Activated CD4-positive, alpha-beta memory T cell treated with anti-CD3 and anti-CD28 coated beads for 36 hours (primary cell): ENCODE measurements at regions not wholly inside any gene's neighbourhood (a gene's known extent, or its start where the extent isn't known, plus 50 kb on each side); places are given as distances from the start of the nearest gene placed in this dataset.

ENCODE experiments used
- CTCF ChIA-PET: fragments of 350-600 bp; sonication (Branson Sonifier 250); formaldehyde crosslinking; loops from one replicate; lab custom pipeline; 2021; ENCODE audit warnings: antibody characterized with exemption, inconsistent platforms; lab: Charles Lee
- POLR2A ChIA-PET: fragments of 350-600 bp; sonication (Branson Sonifier 250); formaldehyde crosslinking; loops from one replicate; lab custom pipeline; 2021; ENCODE audit warnings: antibody characterized with exemption; lab: Charles Lee
- DNase-seq: peaks from one replicate; pipeline ENCODE4 v3.0.0-alpha.2; 2020
- H3K27ac Mint-ChIP-seq: one replicate; pipeline ENCODE4 v1.8.0; 2021; ENCODE audit warnings: mixed read lengths
- H3K27me3 Mint-ChIP-seq: one replicate; pipeline ENCODE4 v1.8.0; 2021; ENCODE audit warnings: mixed read lengths
- H3K36me3 Mint-ChIP-seq: one replicate; pipeline ENCODE4 v1.8.0; 2021; ENCODE audit warnings: mixed read lengths
- H3K4me1 Mint-ChIP-seq: one replicate; pipeline ENCODE4 v1.8.0; 2021; ENCODE audit warnings: low read depth, mixed read lengths
- H3K4me3 Mint-ChIP-seq: one replicate; pipeline ENCODE4 v1.8.0; 2021; ENCODE audit warnings: mild to moderate bottlenecking, mixed read lengths
- H3K9me3 Mint-ChIP-seq: one replicate; pipeline ENCODE4 v1.8.0; 2021; ENCODE audit warnings: mixed read lengths
- intact Hi-C: fragments of 100-400 bp; cut with micrococcal nuclease; formaldehyde crosslinking; loops from one replicate; pipeline ENCODE4 v1.15.1; 2023

DNA sequence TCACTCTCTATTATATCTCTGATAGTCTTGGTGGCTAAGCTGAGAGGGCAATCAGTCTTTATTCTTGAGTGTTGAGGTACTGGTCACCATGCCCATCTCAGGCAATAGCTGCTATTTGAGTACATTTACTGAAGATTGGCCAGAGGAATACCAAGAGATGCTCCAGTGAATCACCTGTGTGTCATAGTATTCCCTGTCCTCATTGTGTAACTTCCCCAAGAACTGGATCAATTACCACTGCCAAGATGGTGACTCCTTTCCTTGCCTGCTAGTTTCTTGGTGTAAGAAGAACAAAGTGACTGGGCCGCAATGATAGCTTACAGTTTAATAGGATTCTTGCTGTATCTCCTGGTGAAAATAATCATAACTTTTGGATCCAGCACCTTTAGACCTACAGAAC, 418.7 kb upstream of the KIF2A start:
- Mint-ChIP-seq H3K27ac (no peak overlapping the region), H3K36me3 (no peaks in the 10 kb centered on the region), H3K4me3 (no peak overlapping the region), H3K27me3 (no peaks in the 10 kb centered on the region), H3K9me3 (peaks cover 8% of the 10 kb centered on the region), H3K4me1 (no peaks in the 10 kb centered on the region)
- intact Hi-C loops, result no loop called here
- CTCF ChIA-PET, result no interaction called here
- POLR2A ChIA-PET, result no interaction called here
- DNase-seq, result no peak

DNA sequence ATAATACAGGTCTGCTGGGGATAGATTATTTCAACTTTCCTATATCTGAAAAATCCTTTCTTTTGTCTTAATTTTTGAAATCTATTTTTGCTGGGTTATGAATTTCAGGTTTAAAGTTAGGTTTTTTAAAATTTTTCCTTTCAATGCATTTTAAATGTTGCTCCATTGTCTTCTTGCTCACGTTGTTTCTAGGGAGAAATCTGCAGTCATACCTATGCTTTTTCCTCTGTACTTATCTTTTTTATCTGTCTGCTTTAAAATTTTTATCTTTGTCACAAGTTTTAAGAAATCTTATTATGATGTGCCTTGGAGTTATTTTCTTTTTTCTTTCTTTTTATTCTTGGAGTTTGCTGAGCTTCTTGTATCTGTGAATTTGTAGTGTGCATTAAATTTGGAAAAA, 412.0 kb upstream of the KIF2A start:
- H3K4me1 Mint-ChIP-seq, result no peaks in the 10 kb centered on the region
- ChIA-PET POLR2A (no interaction called here), CTCF (no interaction called here)
- DNase-seq, result no peak
- no peaks in the 10 kb centered on the region for H3K36me3 Mint-ChIP-seq
- H3K27me3 Mint-ChIP-seq, result no peaks in the 10 kb centered on the region
- intact Hi-C loops, result no loop called here
- H3K9me3 Mint-ChIP-seq, result peaks cover 16% of the 10 kb centered on the region
- no peak overlapping the region for H3K4me3 Mint-ChIP-seq
- H3K27ac Mint-ChIP-seq, result no peak overlapping the region

DNA sequence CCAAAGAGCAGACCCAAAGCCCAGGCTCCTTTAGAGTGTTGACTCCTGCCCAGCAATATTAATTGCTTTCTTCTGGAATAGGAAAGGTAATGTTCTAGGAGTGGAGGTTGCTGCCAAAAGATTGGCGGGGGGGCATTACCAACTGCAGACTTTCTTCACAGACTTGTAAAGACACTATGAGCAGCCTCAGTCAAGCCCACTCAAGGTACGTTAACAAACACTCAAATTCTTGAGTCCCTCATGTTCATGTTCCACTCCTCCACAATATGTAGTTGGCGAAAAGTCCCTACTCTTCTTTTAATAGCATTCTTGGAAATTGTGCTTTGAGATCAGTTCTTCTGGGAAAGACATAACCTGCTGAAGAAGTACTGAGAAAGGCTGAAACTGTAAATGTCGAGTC, 409.2 kb upstream of the KIF2A start:
- CTCF ChIA-PET, result no interaction called here
- Mint-ChIP-seq H3K36me3 (no peaks in the 10 kb centered on the region), H3K27ac (no peak overlapping the region), H3K27me3 (no peaks in the 10 kb centered on the region), H3K9me3 (peaks cover 9% of the 10 kb centered on the region), H3K4me1 (no peaks in the 10 kb centered on the region), H3K4me3 (no peak overlapping the region)
- POLR2A ChIA-PET, result no interaction called here
- intact Hi-C loops, result no loop called here
- no peak for DNase-seq

DNA sequence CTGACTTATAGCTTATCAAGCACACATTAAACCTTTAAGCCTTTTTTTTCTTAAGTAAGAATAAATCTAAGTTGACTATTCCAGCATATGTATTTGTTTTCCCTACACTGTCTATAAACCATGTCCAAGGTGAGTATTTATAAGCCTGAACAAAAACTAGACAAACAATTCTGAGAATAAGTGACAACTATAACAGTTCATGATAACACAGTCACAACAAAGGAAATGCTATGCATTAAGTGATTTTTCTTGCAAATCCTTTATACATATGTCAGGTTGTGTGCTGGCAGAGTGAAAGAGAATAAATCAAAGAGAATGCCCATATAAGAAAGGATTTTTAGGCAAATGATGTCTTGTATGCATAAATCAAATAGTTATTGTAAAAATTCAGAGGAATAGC, 408.8 kb upstream of the KIF2A start:
- H3K4me1 Mint-ChIP-seq, result no peaks in the 10 kb centered on the region
- intact Hi-C loops, result no loop called here
- peaks cover 9% of the 10 kb centered on the region for H3K9me3 Mint-ChIP-seq
- no peaks in the 10 kb centered on the region for H3K36me3 Mint-ChIP-seq
- H3K27me3 Mint-ChIP-seq, result no peaks in the 10 kb centered on the region
- H3K4me3 Mint-ChIP-seq, result no peak overlapping the region
- POLR2A ChIA-PET, result no interaction called here
- no peak overlapping the region for H3K27ac Mint-ChIP-seq
- DNase-seq, result no peak
- CTCF ChIA-PET, result no interaction called here

DNA sequence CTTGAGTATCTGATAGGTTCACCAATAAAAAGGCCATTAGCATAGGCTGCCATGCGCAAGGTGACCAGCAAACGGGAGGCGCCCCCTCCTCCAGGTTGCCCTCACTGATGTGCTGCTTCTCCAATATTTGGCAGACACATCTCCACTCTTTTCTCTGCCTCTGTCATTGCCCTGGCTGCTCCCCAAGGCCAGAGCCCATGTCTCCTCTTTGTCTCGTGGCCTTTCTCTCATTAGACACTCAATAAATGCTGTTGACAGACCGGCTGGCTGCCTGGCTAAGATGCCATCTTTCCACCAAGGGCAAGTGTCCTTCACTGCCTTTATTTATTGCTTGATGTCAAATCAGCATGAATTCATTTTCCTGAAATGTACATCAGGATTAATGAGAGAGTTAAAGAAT, 404.0 kb upstream of the KIF2A start:
- ChIA-PET POLR2A (no interaction called here), CTCF (no interaction called here)

GRCh38 chr5:61904730-61905129, 401.3 kb upstream of the KIF2A start:
- H3K4me1 Mint-ChIP-seq, result no peaks in the 10 kb centered on the region
- no peak overlapping the region for H3K27ac Mint-ChIP-seq
- no peak for DNase-seq
- no peak overlapping the region for H3K4me3 Mint-ChIP-seq
- no peaks in the 10 kb centered on the region for H3K36me3 Mint-ChIP-seq
- intact Hi-C loops, result no loop called here
- H3K27me3 Mint-ChIP-seq, result no peaks in the 10 kb centered on the region
- ChIA-PET POLR2A (no interaction called here), CTCF (no interaction called here)
- no peaks in the 10 kb centered on the region for H3K9me3 Mint-ChIP-seq

More for the DNA sequence above, 404.0 kb upstream of the KIF2A start:
- Mint-ChIP-seq H3K27me3 (no peaks in the 10 kb centered on the region), H3K36me3 (no peaks in the 10 kb centered on the region), H3K4me1 (no peaks in the 10 kb centered on the region), H3K4me3 (no peak overlapping the region), H3K27ac (no peak overlapping the region), H3K9me3 (no peaks in the 10 kb centered on the region)
- DNase-seq, result no peak
- intact Hi-C loops, result no loop called here

- ChIA-PET CTCF (no interaction called here), POLR2A (interaction anchor here (0.6 kb wide), 1 partner anchor 12 kb away, joined by 3 read pairs; no protein-coding TSS in a partner anchor)
- DNase-seq, result no peak
- no peaks in the 10 kb centered on the region for H3K27me3 Mint-ChIP-seq
- intact Hi-C loops, result no loop called here
- no peak overlapping the region for H3K27ac Mint-ChIP-seq
- H3K36me3 Mint-ChIP-seq, result no peaks in the 10 kb centered on the region
- H3K9me3 Mint-ChIP-seq, result no peaks in the 10 kb centered on the region
- H3K4me1 Mint-ChIP-seq, result no peaks in the 10 kb centered on the region
- H3K4me3 Mint-ChIP-seq, result no peak overlapping the region
Measured at GRCh38 chr5:61905613-61906012, 400.4 kb upstream of the KIF2A start.

DNA sequence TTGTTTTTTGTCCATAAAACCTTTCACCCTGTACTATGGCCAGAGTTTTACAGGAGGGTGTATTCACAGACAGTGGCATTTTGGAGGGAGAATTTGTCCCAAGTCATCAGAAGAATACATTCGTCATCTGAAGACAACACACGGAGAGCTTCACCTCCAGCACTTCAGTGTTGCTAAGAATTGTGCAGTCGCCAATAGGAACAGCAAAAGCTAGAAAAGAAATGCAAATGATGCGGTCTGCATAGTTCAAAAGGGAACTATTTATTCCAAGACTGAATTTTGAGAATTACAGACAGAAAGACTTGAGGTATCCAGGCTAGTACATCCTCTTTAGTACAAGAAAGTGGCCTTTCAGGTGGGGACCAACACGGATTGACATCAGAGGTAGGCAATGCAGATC, 399.2 kb upstream of the KIF2A start:
- Mint-ChIP-seq H3K9me3 (peaks cover 3% of the 10 kb centered on the region), H3K27ac (no peak overlapping the region), H3K36me3 (no peaks in the 10 kb centered on the region), H3K27me3 (no peaks in the 10 kb centered on the region), H3K4me3 (no peak overlapping the region), H3K4me1 (no peaks in the 10 kb centered on the region)
- POLR2A ChIA-PET, result no interaction called here
- no peak for DNase-seq
- CTCF ChIA-PET, result no interaction called here
- intact Hi-C loops, result no loop called here

DNA sequence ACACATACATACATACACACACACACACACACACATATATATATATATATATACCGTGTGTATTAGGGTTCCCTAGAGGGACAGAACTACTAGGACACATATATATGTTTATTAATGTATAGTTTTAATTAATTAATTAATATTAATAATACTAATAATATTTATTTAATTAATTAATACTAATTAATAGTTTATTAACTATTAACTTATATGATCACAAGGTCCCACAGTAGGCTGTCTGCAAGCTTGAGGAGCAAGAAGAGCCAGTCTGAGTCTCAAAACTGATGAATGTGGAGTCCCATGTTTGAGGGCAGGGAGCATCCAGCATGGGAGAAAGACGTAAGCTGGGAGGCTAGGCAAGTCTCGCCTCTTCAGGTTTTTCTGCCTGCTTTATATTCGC, 398.0 kb upstream of the KIF2A start:
- no peak for DNase-seq
- H3K27me3 Mint-ChIP-seq, result no peaks in the 10 kb centered on the region
- no peak overlapping the region for H3K27ac Mint-ChIP-seq
- CTCF ChIA-PET, result no interaction called here
- H3K36me3 Mint-ChIP-seq, result no peaks in the 10 kb centered on the region
- H3K9me3 Mint-ChIP-seq, result peaks cover 8% of the 10 kb centered on the region
- H3K4me1 Mint-ChIP-seq, result no peaks in the 10 kb centered on the region
- intact Hi-C loops, result no loop called here
- POLR2A ChIA-PET, result no interaction called here
- H3K4me3 Mint-ChIP-seq, result no peak overlapping the region

GRCh38 chr5:61910771-61911170, 395.2 kb upstream of the KIF2A start:
- H3K4me3 Mint-ChIP-seq, result no peak overlapping the region
- H3K27ac Mint-ChIP-seq, result no peak overlapping the region
- DNase-seq, result no peak
- no peaks in the 10 kb centered on the region for H3K36me3 Mint-ChIP-seq
- ChIA-PET CTCF (no interaction called here), POLR2A (no interaction called here)
- no peaks in the 10 kb centered on the region for H3K4me1 Mint-ChIP-seq
- intact Hi-C loops, result no loop called here
- H3K27me3 Mint-ChIP-seq, result no peaks in the 10 kb centered on the region
- H3K9me3 Mint-ChIP-seq, result peaks cover 8% of the 10 kb centered on the region

- no peak overlapping the region for H3K27ac Mint-ChIP-seq
- POLR2A ChIA-PET, result no interaction called here
Measured at GRCh38 chr5:61912559-61912958, 393.4 kb upstream of the KIF2A start.

GRCh38 chr5:61915646-61916045, 390.4 kb upstream of the KIF2A start:
- H3K27me3 Mint-ChIP-seq, result no peaks in the 10 kb centered on the region
- peaks cover 8% of the 10 kb centered on the region for H3K9me3 Mint-ChIP-seq
- H3K4me1 Mint-ChIP-seq, result no peaks in the 10 kb centered on the region
- ChIA-PET POLR2A (no interaction called here), CTCF (no interaction called here)
- no peaks in the 10 kb centered on the region for H3K36me3 Mint-ChIP-seq
- intact Hi-C loops, result no loop called here
- H3K27ac Mint-ChIP-seq, result no peak overlapping the region
- no peak for DNase-seq
- no peak overlapping the region for H3K4me3 Mint-ChIP-seq

More at GRCh38 chr5:61912559-61912958, 393.4 kb upstream of the KIF2A start:
- CTCF ChIA-PET, result no interaction called here
- intact Hi-C loops, result no loop called here
- DNase-seq, result no peak
- Mint-ChIP-seq H3K9me3 (peaks cover 8% of the 10 kb centered on the region), H3K4me1 (no peaks in the 10 kb centered on the region), H3K36me3 (no peaks in the 10 kb centered on the region), H3K4me3 (no peak overlapping the region), H3K27me3 (no peaks in the 10 kb centered on the region)

DNA sequence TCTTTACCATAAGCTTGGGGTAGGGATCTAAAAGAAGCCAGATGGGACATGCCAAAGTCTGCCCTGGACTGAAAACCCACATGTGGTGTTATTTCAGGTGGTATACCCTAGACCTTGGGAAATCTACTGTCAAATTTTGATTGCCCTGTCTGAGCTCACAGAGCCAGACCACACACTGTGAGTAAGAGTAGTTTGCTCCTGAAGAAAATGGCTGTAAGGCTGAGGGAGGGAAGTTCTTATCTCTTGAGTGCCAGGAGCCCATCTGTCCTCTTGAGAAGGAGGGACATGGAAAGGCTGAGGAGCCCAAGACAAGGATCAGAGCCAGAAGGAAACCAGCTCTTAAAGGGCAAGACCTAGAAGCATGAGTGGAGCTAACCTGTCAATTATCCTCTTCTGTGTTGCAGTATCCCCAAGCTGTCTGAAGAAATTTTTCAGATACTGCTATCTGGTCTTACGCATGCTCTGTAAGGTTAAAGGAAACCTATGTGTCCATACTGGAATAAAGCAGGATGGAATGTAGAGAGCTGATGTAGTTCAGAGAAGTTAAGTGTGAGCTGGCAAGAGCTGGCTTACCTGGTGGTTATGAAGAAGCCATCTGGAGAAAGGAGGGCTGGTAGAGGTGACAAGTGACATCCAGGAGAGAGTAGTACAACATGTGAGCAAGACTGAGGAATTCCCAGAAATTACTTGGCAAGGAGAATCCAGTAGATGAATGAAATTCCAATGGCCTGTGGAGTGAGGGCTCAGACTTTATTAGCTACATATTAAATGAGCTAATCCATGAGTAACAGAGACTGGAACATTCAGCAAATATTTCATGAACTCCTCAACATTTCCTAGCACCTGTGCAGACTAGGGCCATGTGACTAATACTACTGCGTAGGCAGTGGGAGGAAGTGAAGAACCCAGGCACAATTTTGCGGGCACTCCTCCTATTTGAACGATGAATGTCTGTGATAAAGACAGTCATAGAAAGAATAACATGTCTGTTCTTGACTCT, 389.1 kb upstream of the KIF2A start:
- Mint-ChIP-seq H3K4me1 (no peaks in the 10 kb centered on the region), H3K4me3 (no peak overlapping the region), H3K36me3 (no peaks in the 10 kb centered on the region), H3K9me3 (peaks cover 5% of the 10 kb centered on the region), H3K27ac (no peak overlapping the region), H3K27me3 (no peaks in the 10 kb centered on the region)
- DNase-seq, result no peak
- POLR2A ChIA-PET, result interaction anchor here (0.6 kb wide), 1 partner anchor 11 kb away, joined by 3 read pairs; no protein-coding TSS in a partner anchor
- intact Hi-C loops, result no loop called here
- CTCF ChIA-PET, result no interaction called here
